PC-3 (cell line): ENCODE measurements at regions not wholly inside any gene's neighbourhood (a gene's known extent, or its start where the extent isn't known, plus 50 kb on each side); places are given as distances from the start of the nearest gene placed in this dataset.
"Not testable (repeated sequence)": the region's sequence is repeated elsewhere in the genome, so short reads cannot be mapped to it uniquely, and the experiment has no call there.

ENCODE experiments used
- EZH2 ChIP-seq: fragments of 300-600 bp; sonication (generic); IDR thresholded peaks from one replicate; pipeline ENCODE4 v1.6.1; 2017; ENCODE audit warnings: antibody characterized with exemption, mild to moderate bottlenecking, low read length; ENCODE audit not compliant: unreplicated experiment
- EZH2phosphoT487 ChIP-seq: fragments of 300-600 bp; sonication (generic); IDR thresholded peaks from 2 replicates; pipeline ENCODE4 v1.6.1; 2018; ENCODE audit warnings: mild to moderate bottlenecking, antibody characterized with exemption, low read length, borderline replicate concordance
- TF ChIP-seq, protein P1 (sequence below): fragments of 300-600 bp; sonication (generic); conservative IDR thresholded peaks from 2 replicates; pipeline ENCODE4 v1.5.1; 2017; ENCODE audit warnings: antibody characterized with exemption, low read depth, mild to moderate bottlenecking, low read length

GRCh38 chr21:9903579-9903978, 617.8 kb upstream of the TPTE start:
- not testable (repeated sequence) for TF ChIP-seq EZH2, EZH2phosphoT487
- TF ChIP-seq, protein P1, sequence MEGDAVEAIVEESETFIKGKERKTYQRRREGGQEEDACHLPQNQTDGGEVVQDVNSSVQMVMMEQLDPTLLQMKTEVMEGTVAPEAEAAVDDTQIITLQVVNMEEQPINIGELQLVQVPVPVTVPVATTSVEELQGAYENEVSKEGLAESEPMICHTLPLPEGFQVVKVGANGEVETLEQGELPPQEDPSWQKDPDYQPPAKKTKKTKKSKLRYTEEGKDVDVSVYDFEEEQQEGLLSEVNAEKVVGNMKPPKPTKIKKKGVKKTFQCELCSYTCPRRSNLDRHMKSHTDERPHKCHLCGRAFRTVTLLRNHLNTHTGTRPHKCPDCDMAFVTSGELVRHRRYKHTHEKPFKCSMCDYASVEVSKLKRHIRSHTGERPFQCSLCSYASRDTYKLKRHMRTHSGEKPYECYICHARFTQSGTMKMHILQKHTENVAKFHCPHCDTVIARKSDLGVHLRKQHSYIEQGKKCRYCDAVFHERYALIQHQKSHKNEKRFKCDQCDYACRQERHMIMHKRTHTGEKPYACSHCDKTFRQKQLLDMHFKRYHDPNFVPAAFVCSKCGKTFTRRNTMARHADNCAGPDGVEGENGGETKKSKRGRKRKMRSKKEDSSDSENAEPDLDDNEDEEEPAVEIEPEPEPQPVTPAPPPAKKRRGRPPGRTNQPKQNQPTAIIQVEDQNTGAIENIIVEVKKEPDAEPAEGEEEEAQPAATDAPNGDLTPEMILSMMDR: not testable (repeated sequence)
